HL-60 (cell line): ENCODE measurements at regions not wholly inside any gene's neighbourhood (a gene's known extent, or its start where the extent isn't known, plus 50 kb on each side); places are given as distances from the start of the nearest gene placed in this dataset.
A peak's percentile ranks its signal among the peaks of the same experiment; 100 is the strongest.

Experiments used
- DNase-seq, 2 experiments: peaks; one replicate each; pipeline ENCODE4 v3.0.0-alpha.2; 2010 to 2020; ENCODE audit warnings: low read depth in 1 of 2, low spot score in 1 of 2
- H3K27ac ChIP-seq: fragments of 250-450 bp; sonication (Bioruptor Pico); replicated peaks from 2 replicates; pipeline ENCODE4 v1.5.1; 2020; ENCODE audit warnings: mild to moderate bottlenecking, moderate library complexity
- H3K27me3 ChIP-seq: fragments of 250-450 bp; sonication (Bioruptor Pico); 2 replicates; pipeline ENCODE4 v1.5.1; 2021; ENCODE audit warnings: mild to moderate bottlenecking, moderate library complexity; ENCODE audit not compliant: insufficient read depth, poor library complexity, severe bottlenecking
- H3K4me3 ChIP-seq: replicated peaks from 2 replicates; pipeline ENCODE4 v1.5.1; 2011; ENCODE audit warnings: mild to moderate bottlenecking, control low read depth, low read length; ENCODE audit not compliant: insufficient read depth
- CTCF ChIP-seq: IDR thresholded peaks from one replicate; pipeline ENCODE4 v1.5.1; 2011; ENCODE audit warnings: low read length, control low read depth, inconsistent platforms; ENCODE audit not compliant: insufficient read depth
- GABPA ChIP-seq: IDR thresholded peaks from 2 replicates; pipeline ENCODE4 v1.6.1; 2012; ENCODE audit warnings: low read depth
- POLR2AphosphoS5 ChIP-seq: IDR thresholded peaks from 2 replicates; pipeline ENCODE4 v1.6.1; 2012; ENCODE audit warnings: low read depth
- REST ChIP-seq: IDR thresholded peaks from 2 replicates; pipeline ENCODE4 v1.6.1; 2012; ENCODE audit warnings: low read depth; ENCODE audit not compliant: insufficient replicate concordance
- SPI1 ChIP-seq: IDR thresholded peaks from 2 replicates; pipeline ENCODE4 v1.6.1; 2012; ENCODE audit warnings: low read depth, mild to moderate bottlenecking, borderline replicate concordance

GRCh38 chr4:32031026-32031425, 1310.9 kb downstream of the PCDH7 start:
- Histone ChIP-seq H3K27me3 (no peaks in the 10 kb centered on the region), H3K4me3 (no peak overlapping the region), H3K27ac (no peak overlapping the region)
- TF ChIP-seq SPI1: no peak
- TF ChIP-seq CTCF: no peak
- TF ChIP-seq REST: no peak
- TF ChIP-seq GABPA: no peak
- TF ChIP-seq POLR2AphosphoS5: no peak
- no peak for DNase-seq

GRCh38 chr4:32032136-32032672, 1312.0 kb downstream of the PCDH7 start:
- peak; percentile 85 to 87 for DNase-seq

GRCh38 chr4:32037399-32037798, 1317.2 kb downstream of the PCDH7 start:
- H3K4me3 ChIP-seq: no peak overlapping the region
- no peaks in the 10 kb centered on the region for H3K27me3 ChIP-seq
- no peak for DNase-seq
- TF ChIP-seq REST (no peak), GABPA (no peak), CTCF (no peak), POLR2AphosphoS5 (no peak)
- H3K27ac ChIP-seq: no peak overlapping the region

More at GRCh38 chr4:32032136-32032672, 1312.0 kb downstream of the PCDH7 start:
- TF ChIP-seq GABPA (peak; percentile 39), REST (no peak), POLR2AphosphoS5 (peak; percentile 90), CTCF (no peak), SPI1 (peak; percentile 93)
- Histone ChIP-seq H3K4me3 (no peak overlapping the region), H3K27me3 (no peaks in the 10 kb centered on the region), H3K27ac (peak overlapping the region; percentile 76)
